Dendritic cell treated with granulocyte-macrophage colony-stimulating factor and Interleukin-4, amounts not matched to agents 40 ng/mL and 50 ng/mL, for 4 days (primary cell): ENCODE measurements at regions not wholly inside any gene's neighbourhood (a gene's known extent, or its start where the extent isn't known, plus 50 kb on each side); places are given as distances from the start of the nearest gene placed in this dataset.

Experiments used
- H3K27ac Mint-ChIP-seq: one replicate; pipeline ENCODE4 v1.8.0; 2022; ENCODE audit warnings: mild to moderate bottlenecking, mixed read lengths
- H3K27me3 Mint-ChIP-seq: one replicate; pipeline ENCODE4 v1.8.0; 2022; ENCODE audit warnings: mild to moderate bottlenecking, mixed read lengths
- H3K36me3 Mint-ChIP-seq: one replicate; pipeline ENCODE4 v1.8.0; 2022; ENCODE audit warnings: low read depth, mixed read lengths
- H3K4me1 Mint-ChIP-seq: one replicate; pipeline ENCODE4 v1.8.0; 2022; ENCODE audit warnings: low read depth, mixed read lengths
- H3K4me3 Mint-ChIP-seq: one replicate; pipeline ENCODE4 v1.8.0; 2022; ENCODE audit warnings: mild to moderate bottlenecking, moderate library complexity, mixed read lengths
- H3K9me3 Mint-ChIP-seq: one replicate; pipeline ENCODE4 v1.8.0; 2022; ENCODE audit warnings: mixed read lengths
- intact Hi-C: fragments of 100-400 bp; cut with micrococcal nuclease; formaldehyde crosslinking; loops from one replicate; pipeline ENCODE4 v1.15.0; 2022

DNA sequence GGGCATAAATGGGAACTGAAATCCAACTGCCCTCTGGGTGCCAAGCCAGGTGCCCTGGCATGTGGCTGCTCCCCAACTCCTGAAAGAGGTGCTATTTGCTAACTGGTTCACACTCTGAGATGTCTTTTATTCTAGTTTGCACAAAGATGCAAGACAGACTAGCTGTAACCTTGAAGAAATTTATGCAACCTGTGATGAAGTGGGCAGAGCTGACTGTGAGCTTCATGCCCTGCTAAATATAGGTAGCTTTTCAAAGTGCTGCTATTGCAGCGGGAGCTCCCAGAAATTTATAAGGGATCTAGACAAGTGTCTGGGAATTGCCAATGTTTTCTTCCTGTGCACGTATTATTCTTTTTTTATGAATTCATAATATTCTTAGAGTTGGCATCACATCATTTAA, 517.5 kb downstream of the RNF144B start:
- Mint-ChIP-seq H3K4me1 (no peaks in the 10 kb centered on the region), H3K27me3 (no peaks in the 10 kb centered on the region), H3K9me3 (peaks cover 8% of the 10 kb centered on the region), H3K36me3 (no peaks in the 10 kb centered on the region), H3K4me3 (no peak overlapping the region), H3K27ac (no peak overlapping the region)
- intact Hi-C loops = no loop called here

DNA sequence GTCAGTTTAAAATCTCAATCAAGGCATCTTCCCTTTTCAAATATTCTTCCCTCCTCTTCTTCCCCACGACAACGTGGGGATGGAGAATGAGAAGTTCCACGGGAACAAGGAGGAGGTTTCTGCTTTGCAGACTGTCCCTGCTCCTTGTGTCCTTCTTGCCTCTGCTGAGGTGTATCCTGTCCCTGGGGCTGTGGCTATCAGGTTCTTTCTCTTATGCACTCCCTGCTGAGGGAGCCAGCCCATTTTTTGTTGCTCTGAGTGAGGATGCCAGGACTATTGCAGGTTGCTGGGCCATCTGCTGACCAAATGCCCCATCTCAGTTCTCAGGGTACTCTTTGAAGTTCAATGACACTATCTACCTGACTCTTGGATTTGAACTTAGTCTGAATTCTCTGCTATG, 533.6 kb downstream of the RNF144B start:
- intact Hi-C loops = no loop called here
- H3K9me3 Mint-ChIP-seq = peaks cover 11% of the 10 kb centered on the region
- no peaks in the 10 kb centered on the region for H3K4me1 Mint-ChIP-seq
- no peak overlapping the region for H3K4me3 Mint-ChIP-seq
- no peaks in the 10 kb centered on the region for H3K36me3 Mint-ChIP-seq
- no peaks in the 10 kb centered on the region for H3K27me3 Mint-ChIP-seq
- no peak overlapping the region for H3K27ac Mint-ChIP-seq

- H3K36me3 Mint-ChIP-seq = no peaks in the 10 kb centered on the region
- no peak overlapping the region for H3K4me3 Mint-ChIP-seq
- H3K27ac Mint-ChIP-seq = no peak overlapping the region
- H3K27me3 Mint-ChIP-seq = no peaks in the 10 kb centered on the region
- peaks cover 9% of the 10 kb centered on the region for H3K9me3 Mint-ChIP-seq
- intact Hi-C loops = no loop called here
- H3K4me1 Mint-ChIP-seq = no peaks in the 10 kb centered on the region
Measured at GRCh38 chr6:18931086-18931485, 543.9 kb downstream of the RNF144B start.

GRCh38 chr6:18958146-18958545, 571.0 kb downstream of the RNF144B start:
- intact Hi-C loops = no loop called here
- no peaks in the 10 kb centered on the region for H3K36me3 Mint-ChIP-seq
- H3K4me3 Mint-ChIP-seq = no peak overlapping the region
- peaks cover 6% of the 10 kb centered on the region for H3K9me3 Mint-ChIP-seq
- H3K27ac Mint-ChIP-seq = no peak overlapping the region
- no peaks in the 10 kb centered on the region for H3K4me1 Mint-ChIP-seq
- H3K27me3 Mint-ChIP-seq = no peaks in the 10 kb centered on the region

- no peaks in the 10 kb centered on the region for H3K27me3 Mint-ChIP-seq
- no peaks in the 10 kb centered on the region for H3K4me1 Mint-ChIP-seq
Measured at GRCh38 chr6:18961566-18961965, 574.4 kb downstream of the RNF144B start.

DNA sequence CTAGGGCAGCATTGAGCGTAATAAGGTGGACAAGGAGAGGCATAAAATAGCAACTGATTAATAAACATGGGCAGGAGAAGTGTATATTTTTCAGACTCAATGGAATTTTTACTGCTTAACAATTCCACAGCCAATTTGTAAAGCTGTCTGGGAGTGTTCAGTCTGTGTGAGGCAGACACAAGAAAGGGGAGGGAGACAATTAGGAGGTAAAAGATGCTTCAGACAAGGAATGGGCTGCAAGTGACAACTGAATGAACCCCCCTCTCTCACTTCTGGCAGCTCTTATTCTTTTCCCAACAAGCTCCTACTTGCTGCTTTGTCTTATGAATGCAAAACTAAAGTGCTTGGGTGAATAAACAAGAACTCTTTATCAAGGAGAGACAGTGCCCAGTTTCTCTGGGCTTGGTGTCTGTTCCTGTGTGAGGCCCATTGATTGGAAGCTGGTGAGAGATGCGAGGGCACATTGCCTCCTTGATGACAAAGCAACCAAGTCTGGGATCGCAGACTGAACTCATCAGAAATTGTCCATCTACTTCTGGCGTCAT, 575.3 kb downstream of the RNF144B start:
- H3K4me1 Mint-ChIP-seq = no peaks in the 10 kb centered on the region
- intact Hi-C loops = no loop called here
- H3K9me3 Mint-ChIP-seq = peaks cover 25% of the 10 kb centered on the region
- no peak overlapping the region for H3K4me3 Mint-ChIP-seq
- no peaks in the 10 kb centered on the region for H3K36me3 Mint-ChIP-seq
- no peak overlapping the region for H3K27ac Mint-ChIP-seq
- no peaks in the 10 kb centered on the region for H3K27me3 Mint-ChIP-seq

More at GRCh38 chr6:18961566-18961965, 574.4 kb downstream of the RNF144B start:
- Mint-ChIP-seq H3K36me3 (no peaks in the 10 kb centered on the region), H3K27ac (no peak overlapping the region), H3K9me3 (peaks cover 25% of the 10 kb centered on the region), H3K4me3 (no peak overlapping the region)
- intact Hi-C loops = no loop called here

DNA sequence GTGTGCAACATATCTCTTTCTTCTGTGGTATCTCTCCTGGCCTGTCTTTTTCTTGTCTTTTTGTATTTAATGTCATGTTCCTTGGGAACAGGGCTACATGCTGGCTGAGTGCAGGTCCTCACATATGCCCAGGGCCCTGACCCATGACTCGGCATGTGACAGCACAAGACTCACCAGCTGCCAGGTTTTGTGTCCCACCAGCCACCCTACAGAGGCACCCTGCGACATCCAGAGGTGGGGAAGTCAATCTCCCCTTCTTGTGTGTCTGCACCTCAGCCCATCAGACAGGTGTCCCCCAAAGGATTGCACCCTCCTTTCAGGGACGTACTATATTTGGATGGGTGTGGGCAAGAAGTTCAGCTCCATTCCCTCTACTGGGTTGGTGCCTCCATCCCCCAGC, 576.3 kb downstream of the RNF144B start:
- intact Hi-C loops = no loop called here
- peaks cover 35% of the 10 kb centered on the region for H3K9me3 Mint-ChIP-seq
- no peaks in the 10 kb centered on the region for H3K27me3 Mint-ChIP-seq
- H3K27ac Mint-ChIP-seq = no peak overlapping the region
- H3K4me3 Mint-ChIP-seq = no peak overlapping the region
- H3K36me3 Mint-ChIP-seq = no peaks in the 10 kb centered on the region
- no peaks in the 10 kb centered on the region for H3K4me1 Mint-ChIP-seq

GRCh38 chr6:18973251-18973650, 586.1 kb downstream of the RNF144B start:
- intact Hi-C loops = no loop called here
- Mint-ChIP-seq H3K4me1 (no peaks in the 10 kb centered on the region), H3K27me3 (no peaks in the 10 kb centered on the region), H3K4me3 (no peak overlapping the region), H3K9me3 (peaks cover 3% of the 10 kb centered on the region), H3K27ac (no peak overlapping the region), H3K36me3 (no peaks in the 10 kb centered on the region)

DNA sequence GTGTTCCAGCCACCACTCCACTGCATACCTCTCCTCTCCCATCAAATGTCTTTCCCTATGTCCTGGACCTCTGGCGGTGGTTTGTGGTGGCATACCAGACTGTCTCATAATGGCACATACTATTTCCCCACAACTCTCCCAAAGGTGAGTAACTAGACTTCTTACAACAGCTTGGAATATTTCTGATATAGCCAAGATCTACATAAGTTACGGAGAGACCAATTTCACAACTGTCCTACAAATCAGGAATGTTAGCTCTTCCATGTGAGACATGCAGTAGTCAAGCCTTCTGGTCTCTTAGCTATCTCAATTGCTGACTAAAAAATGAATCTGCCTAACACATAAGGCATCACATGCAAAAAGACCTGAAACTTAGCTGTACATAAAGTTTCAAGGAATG, 588.9 kb downstream of the RNF144B start:
- Mint-ChIP-seq H3K27ac (no peak overlapping the region), H3K4me1 (no peaks in the 10 kb centered on the region), H3K9me3 (no peaks in the 10 kb centered on the region), H3K27me3 (no peaks in the 10 kb centered on the region), H3K36me3 (no peaks in the 10 kb centered on the region), H3K4me3 (no peak overlapping the region)
- intact Hi-C loops = no loop called here

DNA sequence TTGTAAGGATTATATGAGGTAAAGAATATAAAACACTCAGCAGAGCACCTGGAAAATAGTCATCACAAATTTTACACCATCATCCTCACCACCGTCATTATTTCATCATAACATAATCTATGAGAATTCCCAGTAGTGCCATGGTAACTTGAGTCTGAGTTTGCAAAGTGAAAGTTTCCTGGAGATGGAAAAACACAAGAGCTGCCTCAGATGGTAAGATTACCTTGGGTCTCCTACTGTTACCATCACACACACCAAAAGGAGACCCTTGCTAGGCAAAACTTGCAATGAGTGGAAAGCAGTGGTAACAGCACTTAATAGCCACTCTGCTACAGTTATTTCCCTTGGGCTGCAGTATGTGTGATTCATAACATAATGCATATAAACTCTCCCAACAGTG, 589.8 kb downstream of the RNF144B start:
- intact Hi-C loops = no loop called here
- H3K27me3 Mint-ChIP-seq = no peaks in the 10 kb centered on the region
- H3K9me3 Mint-ChIP-seq = no peaks in the 10 kb centered on the region
- H3K4me3 Mint-ChIP-seq = no peak overlapping the region
- no peaks in the 10 kb centered on the region for H3K4me1 Mint-ChIP-seq
- no peak overlapping the region for H3K27ac Mint-ChIP-seq
- no peaks in the 10 kb centered on the region for H3K36me3 Mint-ChIP-seq

DNA sequence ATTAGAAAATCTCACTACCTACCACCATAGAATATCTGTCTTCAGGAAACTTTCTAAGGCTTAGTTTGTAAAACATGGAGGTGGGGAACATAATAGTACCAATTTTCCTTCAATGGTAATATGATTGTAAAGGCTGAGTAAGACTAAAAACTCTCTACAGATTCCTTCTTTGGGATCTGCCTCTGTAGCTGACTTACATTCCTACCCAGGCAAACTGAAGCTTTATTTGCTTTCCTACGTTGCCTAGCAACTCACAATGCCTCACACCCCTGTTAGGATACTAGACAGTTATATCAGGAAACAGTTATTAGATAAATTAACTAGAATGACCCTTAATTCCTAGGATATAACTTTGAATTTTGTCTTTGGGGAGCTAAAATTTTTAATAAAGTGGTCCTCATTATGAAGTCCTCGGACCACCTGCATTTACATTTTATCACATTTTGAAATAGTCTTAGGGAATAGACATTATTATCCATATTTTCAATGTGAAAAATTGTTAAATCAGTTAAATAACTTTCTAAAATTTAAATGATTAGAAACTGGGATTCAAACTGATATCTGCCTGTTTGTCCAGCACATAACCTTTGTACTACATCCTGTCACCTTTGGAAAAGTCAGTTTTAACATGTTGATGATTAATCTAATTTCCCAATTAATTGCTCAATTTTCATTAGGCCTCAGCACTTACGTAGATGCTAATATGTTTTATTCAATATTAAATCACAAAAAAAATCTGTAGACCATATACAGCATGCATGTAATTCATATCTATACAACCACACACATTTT, 591.4 kb downstream of the RNF144B start:
- H3K4me1 Mint-ChIP-seq = no peaks in the 10 kb centered on the region
- no peaks in the 10 kb centered on the region for H3K27me3 Mint-ChIP-seq
- no peak overlapping the region for H3K27ac Mint-ChIP-seq
- no peaks in the 10 kb centered on the region for H3K36me3 Mint-ChIP-seq
- intact Hi-C loops = no loop called here
- no peak overlapping the region for H3K4me3 Mint-ChIP-seq
- no peaks in the 10 kb centered on the region for H3K9me3 Mint-ChIP-seq

- Mint-ChIP-seq H3K4me1 (no peaks in the 10 kb centered on the region), H3K27me3 (no peaks in the 10 kb centered on the region), H3K36me3 (no peaks in the 10 kb centered on the region), H3K9me3 (no peaks in the 10 kb centered on the region), H3K27ac (no peak overlapping the region), H3K4me3 (no peak overlapping the region)
- intact Hi-C loops = no loop called here
Measured at GRCh38 chr6:18985061-18985460, 597.9 kb downstream of the RNF144B start.

DNA sequence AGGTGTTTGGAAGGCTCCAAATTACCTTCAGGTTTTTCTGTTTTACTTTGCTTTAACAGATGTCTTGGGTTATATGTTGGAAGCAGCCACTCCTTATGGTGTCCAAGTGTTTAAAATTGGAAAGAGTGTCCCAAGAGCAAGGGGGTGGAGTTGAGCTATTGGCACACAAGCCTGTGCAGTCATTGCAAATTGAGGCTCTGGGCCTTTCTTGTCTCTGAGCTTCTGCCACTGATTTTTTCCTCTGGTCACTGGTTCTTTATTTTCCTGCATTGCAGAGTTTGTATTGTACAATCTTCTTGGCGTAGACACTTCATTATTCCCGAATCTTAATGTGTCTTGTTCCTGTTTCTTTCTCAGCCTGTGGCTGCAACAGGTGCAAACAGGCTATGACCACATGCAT, 598.8 kb downstream of the RNF144B start:
- Mint-ChIP-seq H3K4me3 (no peak overlapping the region), H3K9me3 (no peaks in the 10 kb centered on the region), H3K27ac (no peak overlapping the region), H3K27me3 (no peaks in the 10 kb centered on the region), H3K4me1 (no peaks in the 10 kb centered on the region), H3K36me3 (no peaks in the 10 kb centered on the region)
- intact Hi-C loops = no loop called here

DNA sequence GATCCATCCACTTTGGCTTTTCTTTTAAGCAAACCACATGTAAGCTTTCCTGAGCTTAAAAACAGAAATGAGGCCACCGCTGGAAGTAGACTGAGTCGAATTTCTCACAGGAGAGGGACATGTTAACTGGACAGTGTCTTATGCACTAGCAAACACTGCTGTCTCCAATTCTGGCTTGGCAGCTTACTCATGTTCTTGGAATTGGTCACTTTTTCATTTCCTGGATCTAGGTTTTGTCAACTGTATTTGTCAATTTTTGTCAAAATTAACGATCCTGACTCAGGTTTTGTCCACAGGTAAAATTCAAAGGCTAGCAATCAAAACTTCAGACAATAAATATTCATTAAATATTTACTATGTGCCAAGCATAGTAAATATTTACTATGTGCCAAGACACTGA, 601.5 kb downstream of the RNF144B start:
- H3K4me3 Mint-ChIP-seq = no peak overlapping the region
- no peaks in the 10 kb centered on the region for H3K4me1 Mint-ChIP-seq
- no peaks in the 10 kb centered on the region for H3K9me3 Mint-ChIP-seq
- intact Hi-C loops = no loop called here
- no peaks in the 10 kb centered on the region for H3K27me3 Mint-ChIP-seq
- no peak overlapping the region for H3K27ac Mint-ChIP-seq
- H3K36me3 Mint-ChIP-seq = no peaks in the 10 kb centered on the region
